ENCODE measurements at regions not wholly inside any gene's neighbourhood (a gene's known extent, or its start where the extent isn't known, plus 50 kb on each side); places are given as distances from the start of the nearest gene placed in this dataset.

GRCh38 chr11:115941044-115941443 is 436.8 kb upstream of the CADM1 start:
- FAIRE-seq = no peak
- Histone ChIP-seq H3K4me3 (no peak overlapping the region), H3K4me1 (no peaks in the 10 kb centered on the region), H3K9me3 (no peaks in the 10 kb centered on the region), H3K4me2 (no peak overlapping the region), H3K27ac (no peak overlapping the region)
- 13% methylated on average over 5 of the region's 5 CpGs for WGBS (ENCODE audit: missing lambda C conversion rate)
- ChIA-PET POLR2A (no interaction called here), CTCF (interaction anchor here (1.0 kb wide), 1 partner anchor 12 kb away, joined by 4 read pairs; no protein-coding TSS in a partner anchor)
- DNase-seq (ENCODE audit: low read depth in 1 of 2, low spot score in 1 of 2) = no peak
- ATAC-seq = no peak
- no peak for TF ChIP-seq GATA3 (IDR thresholded peaks at IDR 0.05; ENCODE audit: borderline replicate concordance)
- no peak for TF ChIP-seq CBX2 (IDR thresholded peaks at IDR 0.05; ENCODE audit: borderline replicate concordance, low read depth)
- no peak for TF ChIP-seq CBX8 (IDR thresholded peaks at IDR 0.05)
- TF ChIP-seq RCOR1 (IDR thresholded peaks at IDR 0.05; ENCODE audit: low read depth, low read length) = no peak
- TF ChIP-seq SMC3 (IDR thresholded peaks at IDR 0.05) = no peak
- TF ChIP-seq JUN (IDR thresholded peaks at IDR 0.05) = no peak
- TF ChIP-seq HMGXB4 (CRISPR knock-in tag; IDR thresholded peaks at IDR 0.05; ENCODE audit: borderline replicate concordance) = no peak
- no peak for TF ChIP-seq ELK1 (IDR thresholded peaks at IDR 0.05; ENCODE audit: low read depth, low read length)
- no peak for TF ChIP-seq MAZ (IDR thresholded peaks at IDR 0.05; ENCODE audit: borderline replicate concordance, low read depth, low read length)
- no peak for TF ChIP-seq FOSL2 (IDR thresholded peaks at IDR 0.05)
- TF ChIP-seq FOSL2 (CRISPR knock-in tag; IDR thresholded peaks at IDR 0.05) = no peak
- TF ChIP-seq KDM1A (IDR thresholded peaks at IDR 0.05; ENCODE audit: low read depth) = no peak
- no peak for TF ChIP-seq PHF8 (IDR thresholded peaks at IDR 0.05; ENCODE audit: borderline replicate concordance, low read depth)
- no peak for TF ChIP-seq BCL3 (IDR thresholded peaks at IDR 0.05)
- no peak for TF ChIP-seq TP53 (CRISPR knock-in tag; IDR thresholded peaks at IDR 0.05)

GRCh38 chr11:115939731-115940421 is 435.7 kb upstream of the CADM1 start:
- H3K4me1 ChIP-seq = no peaks in the 10 kb centered on the region
- ChIA-PET POLR2A (no interaction called here), CTCF (interaction anchor here (1.1 kb wide), 1 partner anchor 13 kb away, joined by 3 read pairs; no protein-coding TSS in a partner anchor)
- 6% methylated on average over 7 of the region's 7 CpGs for WGBS (ENCODE audit: missing lambda C conversion rate)
- TF ChIP-seq GATA3 (IDR thresholded peaks at IDR 0.05; ENCODE audit: borderline replicate concordance) = no peak
- no peak for TF ChIP-seq EHMT2 (IDR thresholded peaks at IDR 0.05; ENCODE audit: low read depth)
- no peak for TF ChIP-seq HEYL (CRISPR knock-in tag; IDR thresholded peaks at IDR 0.05)
- TF ChIP-seq CHD2 (IDR thresholded peaks at IDR 0.05; ENCODE audit: low read length, partially characterized antibody) = no peak
- TF ChIP-seq EP300 (IDR thresholded peaks at IDR 0.05) = no peak
- TF ChIP-seq TFCP2L1 (CRISPR knock-in tag; IDR thresholded peaks at IDR 0.05) = no peak
- no peak for TF ChIP-seq MYC (IDR thresholded peaks at IDR 0.05; ENCODE audit: borderline replicate concordance, low read length)
- no peak for TF ChIP-seq REST (IDR thresholded peaks at IDR 0.05)
- no peak for TF ChIP-seq POLR2A (IDR thresholded peaks at IDR 0.05; ENCODE audit: low read length)
- TF ChIP-seq KDM5A (IDR thresholded peaks at IDR 0.05) = no peak
- no peak for TF ChIP-seq NPAS2 (CRISPR knock-in tag; IDR thresholded peaks at IDR 0.05; ENCODE audit: borderline replicate concordance)
- TF ChIP-seq KDM1A (IDR thresholded peaks at IDR 0.05; ENCODE audit: low read depth) = no peak
- TF ChIP-seq E2F6 (IDR thresholded peaks at IDR 0.05; ENCODE audit: borderline replicate concordance, low read depth) = no peak
- no peak for TF ChIP-seq CBX2 (IDR thresholded peaks at IDR 0.05; ENCODE audit: borderline replicate concordance, low read depth)
- no peak for ATAC-seq
- no peak for FAIRE-seq
- no peak overlapping the region for H3K4me2 ChIP-seq
- no peaks in the 10 kb centered on the region for H3K9me3 ChIP-seq
- DNase-seq (ENCODE audit: low read depth in 1 of 2, low spot score in 1 of 2) = no peak
- H3K4me3 ChIP-seq = no peak overlapping the region
- H3K27ac ChIP-seq = no peak overlapping the region
